ENCODE measurements at regions not wholly inside any gene's neighbourhood (a gene's known extent, or its start where the extent isn't known, plus 50 kb on each side); places are given as distances from the start of the nearest gene placed in this dataset.
"Not testable (repeated sequence)": the region's sequence is repeated elsewhere in the genome, so short reads cannot be mapped to it uniquely, and the experiment has no call there.

DNA sequence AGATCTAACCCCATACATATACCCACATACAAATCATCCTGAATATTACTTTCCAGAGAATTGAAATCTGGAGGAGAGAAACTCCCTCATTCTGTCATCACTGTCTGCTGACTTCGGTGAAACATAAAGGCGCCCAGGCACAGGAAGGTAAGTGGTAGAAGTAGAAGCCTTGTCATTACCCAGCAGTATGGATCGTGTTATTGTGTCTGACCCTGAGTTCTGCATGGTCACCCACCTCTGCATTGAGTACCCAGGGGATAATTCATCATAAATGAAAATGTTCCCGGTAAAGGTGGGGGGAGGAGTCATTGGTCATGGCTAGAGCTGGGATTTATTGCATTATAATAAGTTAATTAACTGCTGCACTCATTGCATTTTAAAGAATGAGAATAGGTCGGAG, 342.6 kb upstream of the PKN2 start:
- no peak overlapping the region for H3K27ac ChIP-seq
- DNase-seq (ENCODE audit: low read depth, low spot score) = no peak

DNA sequence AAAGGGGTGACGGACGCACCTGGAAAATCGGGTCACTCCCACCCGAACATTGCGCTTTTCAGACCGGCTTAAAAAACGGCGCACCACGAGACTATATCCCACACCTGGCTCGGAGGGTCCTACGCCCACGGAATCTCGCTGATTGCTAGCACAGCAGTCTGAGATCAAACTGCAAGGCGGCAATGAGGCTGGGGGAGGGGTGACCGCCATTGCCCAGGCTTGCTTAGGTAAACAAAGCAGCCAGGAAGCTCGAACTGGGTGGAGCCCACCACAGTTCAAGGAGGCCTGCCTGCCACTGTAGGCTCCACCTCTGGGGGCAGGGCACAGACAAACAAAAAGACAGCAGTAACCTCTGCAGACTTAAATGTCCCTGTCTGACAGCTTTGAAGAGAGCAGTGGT, 342.0 kb upstream of the PKN2 start:
- H3K27ac ChIP-seq; DNase-seq (ENCODE audit: low read depth, low spot score): not testable (repeated sequence)

DNA sequence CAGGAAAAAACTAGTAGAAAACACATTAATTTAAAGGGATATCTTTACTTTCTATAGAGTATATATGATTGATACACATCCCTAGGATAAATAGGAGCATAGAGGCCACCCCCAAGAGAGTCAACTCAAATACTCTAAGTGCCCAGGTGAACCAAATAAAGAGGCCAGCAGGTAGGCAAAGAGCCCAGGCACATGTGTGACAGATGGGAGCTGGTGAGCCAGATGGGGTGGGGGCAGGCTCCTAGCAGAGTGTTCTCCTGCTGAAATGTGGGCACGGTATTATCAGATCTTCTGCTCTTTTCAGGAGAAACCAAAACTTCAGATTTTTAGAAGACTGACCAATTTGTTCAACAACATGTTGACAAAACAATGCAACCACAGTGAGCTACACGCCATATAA, 333.4 kb upstream of the PKN2 start:
- no peak overlapping the region for H3K27ac ChIP-seq
- no peak for DNase-seq (ENCODE audit: low read depth, low spot score)

GRCh38 chr1:88351960-88352359, 332.1 kb upstream of the PKN2 start:
- no peak for DNase-seq (ENCODE audit: low read depth, low spot score)
- no peak overlapping the region for H3K27ac ChIP-seq

DNA sequence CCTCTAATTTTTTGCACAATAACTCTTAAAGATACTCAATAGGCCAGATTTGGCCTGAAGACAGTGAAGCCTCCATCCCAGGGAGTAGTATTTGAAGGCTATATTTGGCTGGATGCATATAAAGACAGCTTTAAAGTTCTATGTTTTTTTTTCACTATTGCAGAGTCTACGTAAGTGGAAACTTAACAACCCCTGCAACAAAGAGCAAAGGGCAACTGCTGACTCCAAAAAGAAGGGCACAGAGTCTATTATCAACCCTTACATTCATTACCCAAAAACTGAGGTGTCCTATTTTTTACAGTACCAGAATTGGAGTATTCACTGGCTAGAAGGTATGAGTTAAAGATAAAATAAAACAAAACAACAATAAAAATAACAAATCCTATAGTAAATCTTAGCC, 329.8 kb upstream of the PKN2 start:
- no peak for DNase-seq (ENCODE audit: low read depth, low spot score)
- no peak overlapping the region for H3K27ac ChIP-seq

DNA sequence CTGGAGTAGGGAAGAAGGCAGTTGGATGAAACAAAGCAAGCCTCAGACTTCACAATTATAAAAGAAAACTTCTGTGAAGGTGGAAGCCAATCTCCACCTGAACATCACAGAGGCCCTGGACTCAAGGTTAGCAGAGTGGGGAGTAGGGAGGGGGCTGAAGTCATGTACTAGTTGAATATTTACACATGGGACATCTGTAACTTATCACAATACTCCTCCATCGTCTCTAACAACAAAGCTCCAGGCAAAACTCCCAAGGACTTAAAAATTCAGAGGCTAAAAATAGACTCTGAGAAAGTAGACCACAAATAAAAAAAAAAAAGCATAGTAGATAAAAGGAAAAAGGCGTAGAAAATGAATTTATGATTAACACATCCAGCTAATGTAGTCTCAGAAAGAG, 326.3 kb upstream of the PKN2 start:
- DNase-seq (ENCODE audit: low read depth, low spot score) = no peak
- H3K27ac ChIP-seq = no peak overlapping the region

DNA sequence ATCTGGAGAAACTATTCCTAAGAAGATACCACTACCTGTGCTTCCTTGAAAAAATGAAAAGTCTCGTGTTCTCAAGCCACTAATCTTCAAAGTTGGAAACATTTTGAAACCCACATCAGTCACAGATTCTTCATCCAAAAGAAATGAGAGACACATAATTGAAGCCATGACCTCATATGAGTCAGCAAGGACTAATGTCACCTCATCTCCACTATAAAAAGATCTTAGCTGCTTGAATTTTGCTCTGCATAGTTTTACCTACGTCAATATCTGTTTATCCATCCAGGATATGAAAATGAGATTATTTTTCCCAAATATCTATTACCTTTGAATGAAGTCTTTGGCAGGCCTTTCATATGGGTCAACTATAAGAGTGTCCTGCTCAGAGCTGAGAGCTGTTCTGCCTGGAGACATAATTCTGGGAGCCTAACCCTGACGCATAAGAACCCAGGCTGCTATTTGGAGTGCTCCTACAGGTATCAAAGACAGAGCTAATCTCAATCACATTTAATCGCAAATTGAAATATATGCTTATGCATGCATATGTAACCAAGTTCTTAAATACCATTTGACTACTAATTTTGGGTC, 312.5 kb upstream of the PKN2 start:
- no peak overlapping the region for H3K27ac ChIP-seq
- no peak for DNase-seq (ENCODE audit: low read depth, low spot score)

GRCh38 chr1:88375977-88376376, 308.1 kb upstream of the PKN2 start:
- no peak for DNase-seq (ENCODE audit: low read depth, low spot score)
- H3K27ac ChIP-seq = no peak overlapping the region

- H3K27ac ChIP-seq = no peak overlapping the region
- DNase-seq (ENCODE audit: low read depth, low spot score) = no peak
These were observed 307.7 kb upstream of the PKN2 start for GRCh38 chr1:88376421-88376820.

DNA sequence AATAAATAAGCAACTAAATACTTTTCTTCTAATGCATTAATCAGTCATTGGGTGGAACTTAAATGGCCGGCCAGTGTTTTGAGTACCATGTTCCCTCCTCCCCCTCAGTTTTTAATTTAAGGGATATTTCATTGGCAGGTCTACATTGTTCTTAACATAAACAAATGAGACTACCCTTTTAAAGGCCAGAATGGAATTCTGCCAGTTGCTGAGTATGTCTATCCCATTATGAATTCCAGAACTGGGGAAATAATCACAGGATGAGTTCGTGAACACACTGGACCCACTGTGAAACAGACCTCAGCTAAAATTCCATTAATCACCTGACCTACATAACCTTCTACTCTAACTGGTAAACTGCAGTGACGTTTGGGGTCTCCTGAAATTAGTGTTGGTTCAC, 305.5 kb upstream of the PKN2 start:
- DNase-seq (ENCODE audit: low read depth, low spot score) = no peak
- H3K27ac ChIP-seq = no peak overlapping the region

DNA sequence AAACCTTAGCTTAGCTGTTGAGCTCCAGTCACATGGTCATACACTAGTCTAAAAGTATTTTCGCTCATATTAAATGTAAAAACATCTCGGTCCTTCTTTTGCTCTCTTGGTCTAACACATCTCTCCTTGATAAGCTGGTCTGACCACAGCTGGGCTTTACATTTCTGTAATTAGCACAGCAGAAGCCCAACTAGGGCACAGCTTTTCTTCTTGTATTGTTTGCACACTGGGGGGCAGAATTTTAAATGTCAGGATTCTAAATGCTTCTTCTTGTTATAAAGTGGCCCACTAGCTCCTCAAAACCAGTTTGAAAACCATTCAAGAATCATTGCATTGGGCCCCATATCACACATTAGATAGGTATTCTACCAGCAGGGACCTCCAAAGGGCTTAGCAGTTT, 289.1 kb upstream of the PKN2 start:
- H3K27ac ChIP-seq = no peak overlapping the region
- DNase-seq (ENCODE audit: low read depth, low spot score) = no peak

DNA sequence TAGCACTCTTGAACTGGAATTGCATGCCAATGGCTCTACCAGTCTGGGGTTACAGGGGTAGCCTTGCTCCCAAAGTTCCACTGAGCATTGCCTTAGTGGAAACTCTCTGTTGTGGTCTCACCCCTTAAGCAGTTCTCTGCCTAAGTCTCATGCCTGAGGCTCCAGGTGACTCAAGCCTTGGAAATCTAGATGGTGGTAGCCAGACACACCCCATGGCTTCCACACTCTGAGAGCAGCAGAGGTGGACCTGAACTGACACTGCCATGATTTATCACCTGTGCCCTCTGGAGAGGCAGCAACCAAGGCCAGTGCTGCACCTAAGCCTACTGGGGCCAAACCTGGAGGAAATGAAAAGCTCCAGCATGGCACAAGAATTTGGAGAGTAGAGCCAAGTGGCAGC, 285.7 kb upstream of the PKN2 start:
- no peak overlapping the region for H3K27ac ChIP-seq
- DNase-seq (ENCODE audit: low read depth, low spot score) = no peak

DNA sequence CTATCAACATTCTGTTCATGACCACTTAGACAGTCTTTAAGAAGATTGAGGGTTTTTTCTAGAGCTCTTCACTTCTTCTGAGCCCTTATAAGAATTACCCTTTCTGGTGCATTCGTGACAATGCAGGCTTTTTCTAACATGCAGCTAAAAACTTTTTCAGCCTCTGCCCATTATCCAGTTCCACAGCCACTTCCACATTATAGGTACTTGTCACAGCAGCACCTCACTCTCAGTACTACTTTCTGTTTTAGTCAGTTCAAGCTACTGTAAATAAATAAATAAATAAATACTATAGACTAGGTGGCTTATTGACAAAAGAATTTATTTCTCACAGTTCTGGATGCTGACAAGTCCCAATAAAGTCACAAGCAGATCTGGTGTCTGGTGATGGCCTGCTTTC, 284.4 kb upstream of the PKN2 start:
- H3K27ac ChIP-seq = no peak overlapping the region
- no peak for DNase-seq (ENCODE audit: low read depth, low spot score)

DNA sequence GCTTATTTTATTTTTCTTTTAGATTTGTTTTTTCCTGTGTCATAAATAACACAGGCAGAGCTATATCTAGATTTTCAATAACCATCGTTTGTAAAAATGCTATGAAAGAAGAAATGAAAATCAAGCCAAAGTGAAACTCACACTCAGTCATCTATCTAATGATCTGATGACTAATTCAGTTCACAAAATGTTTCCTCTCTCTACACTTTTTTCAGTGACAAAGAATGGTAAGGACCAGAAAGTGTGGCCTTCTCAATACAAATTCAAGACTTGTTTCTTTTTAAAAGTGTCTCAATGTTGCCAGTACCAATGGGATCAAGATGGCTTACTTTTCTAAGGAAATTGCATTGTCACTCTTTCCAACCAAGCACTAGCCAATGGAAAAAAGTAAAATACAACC, 282.8 kb upstream of the PKN2 start:
- H3K27ac ChIP-seq = no peak overlapping the region
- DNase-seq (ENCODE audit: low read depth, low spot score) = no peak

DNA sequence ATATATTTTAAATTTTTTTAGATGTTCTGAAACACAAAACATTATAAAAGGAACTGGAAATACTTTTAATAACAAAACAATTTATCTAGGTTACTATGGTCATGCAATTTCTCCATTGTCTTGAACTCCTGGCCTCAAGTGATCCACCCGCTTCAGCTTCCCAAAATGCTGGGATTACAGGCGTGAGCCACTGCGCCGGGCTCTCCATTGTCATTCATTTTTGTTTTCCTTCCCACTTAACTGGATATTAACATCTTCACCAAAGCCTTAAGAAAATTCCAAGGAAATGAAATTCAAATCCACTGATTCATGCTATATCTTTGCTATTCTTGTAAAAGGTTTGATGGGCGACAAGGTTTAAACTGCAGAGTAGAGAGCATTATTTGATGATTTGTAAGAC, 279.5 kb upstream of the PKN2 start:
- DNase-seq (ENCODE audit: low read depth, low spot score) = no peak
- H3K27ac ChIP-seq = no peak overlapping the region

DNA sequence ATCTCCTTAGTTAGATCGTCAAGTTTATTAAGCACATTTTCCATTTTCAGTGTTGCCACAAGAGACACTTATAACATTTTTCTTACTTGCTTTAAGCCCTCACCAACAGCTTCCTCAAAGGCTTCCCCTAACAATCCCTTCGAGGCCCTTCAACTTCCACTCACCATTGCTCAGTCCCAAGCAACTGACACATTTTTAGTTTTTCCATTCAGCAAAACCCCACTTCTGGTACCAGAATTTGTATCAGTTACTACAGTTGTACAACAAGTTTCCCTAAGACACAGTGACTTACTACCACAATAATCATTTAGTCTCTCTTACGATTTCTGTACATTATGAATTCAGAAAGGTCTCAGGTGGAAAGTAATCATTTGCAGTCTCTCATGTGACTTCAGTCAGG, 276.8 kb upstream of the PKN2 start:
- no peak for DNase-seq (ENCODE audit: low read depth, low spot score)

GRCh38 chr1:88421997-88422396, 262.1 kb upstream of the PKN2 start:
- DNase-seq (ENCODE audit: low read depth, low spot score) = no peak

More for the DNA sequence above, 276.8 kb upstream of the PKN2 start:
- H3K27ac ChIP-seq = no peak overlapping the region

DNA sequence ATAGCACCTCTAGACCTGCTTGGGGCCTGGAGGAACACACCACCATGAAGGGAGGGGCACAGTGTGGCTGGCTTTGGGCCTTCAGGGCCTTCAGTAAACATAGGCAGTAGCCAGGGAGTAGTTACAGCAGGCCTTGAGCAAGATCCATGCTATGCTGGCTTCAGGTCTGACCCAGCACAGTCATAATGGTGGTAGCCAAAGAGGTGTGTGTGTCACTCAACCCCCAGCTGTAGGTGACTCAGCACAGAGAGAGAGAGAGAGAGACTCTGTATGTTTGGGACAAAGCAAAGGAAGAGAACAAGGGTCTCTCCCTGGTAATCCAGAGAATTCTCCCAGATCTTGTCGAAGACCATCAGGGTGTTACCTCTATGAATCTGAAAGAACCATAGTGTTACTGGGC, 250.5 kb upstream of the PKN2 start:
- no peak overlapping the region for H3K27ac ChIP-seq
- DNase-seq (ENCODE audit: low read depth, low spot score) = peak; percentile 3

More at GRCh38 chr1:88421997-88422396, 262.1 kb upstream of the PKN2 start:
- H3K27ac ChIP-seq = no peak overlapping the region

GRCh38 chr1:88434836-88435235, 249.2 kb upstream of the PKN2 start:
- no peak overlapping the region for H3K27ac ChIP-seq
- no peak for DNase-seq (ENCODE audit: low read depth, low spot score)

GRCh38 chr1:88441022-88441421, 243.1 kb upstream of the PKN2 start:
- no peak overlapping the region for H3K27ac ChIP-seq
- no peak for DNase-seq (ENCODE audit: low read depth, low spot score)

- no peak for DNase-seq (ENCODE audit: low read depth, low spot score)
- H3K27ac ChIP-seq = no peak overlapping the region
These were observed 232.2 kb upstream of the PKN2 start for GRCh38 chr1:88451856-88452255.

DNA sequence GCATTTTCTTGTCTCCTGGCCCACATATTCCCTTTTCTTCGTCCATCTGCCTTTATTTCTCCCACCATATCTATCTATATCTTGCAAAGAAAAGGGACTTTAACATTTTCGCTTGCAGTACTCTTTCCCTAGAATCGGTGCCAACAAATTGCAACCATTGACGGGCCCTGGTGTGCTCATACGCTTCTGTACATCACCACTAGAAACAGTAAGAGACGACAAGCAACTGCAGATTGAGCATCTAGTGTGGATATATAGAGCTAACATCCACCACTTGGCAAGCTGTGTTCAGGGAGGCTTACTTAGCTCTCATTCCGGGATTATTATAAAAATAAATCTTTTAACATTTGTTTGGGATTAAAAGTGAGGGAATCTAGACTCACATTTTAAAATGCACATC, 230.8 kb upstream of the PKN2 start:
- DNase-seq (ENCODE audit: low read depth, low spot score) = no peak
- H3K27ac ChIP-seq = no peak overlapping the region

DNA sequence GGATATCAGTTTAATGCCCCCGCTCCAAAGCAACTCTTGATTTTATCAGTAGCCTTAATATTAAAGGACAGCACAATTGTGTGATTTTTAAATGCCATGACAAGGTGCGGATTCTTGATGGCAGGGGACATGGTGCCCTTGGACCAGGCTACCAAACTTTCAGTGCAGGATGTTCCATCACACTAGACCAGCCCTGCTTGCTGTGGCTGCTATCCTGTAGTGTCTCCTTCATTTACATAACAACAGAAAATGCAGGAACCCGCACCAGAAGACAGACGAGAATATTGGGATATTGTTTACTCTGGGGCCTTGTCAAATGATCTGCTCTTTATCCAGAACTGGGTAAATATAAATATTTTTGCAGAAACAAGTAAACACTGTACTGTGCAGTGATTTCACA, 229.3 kb upstream of the PKN2 start:
- no peak overlapping the region for H3K27ac ChIP-seq
- no peak for DNase-seq (ENCODE audit: low read depth, low spot score)
